GM12878 (cell line): ENCODE measurements at regions not wholly inside any gene's neighbourhood (a gene's known extent, or its start where the extent isn't known, plus 50 kb on each side); places are given as distances from the start of the nearest gene placed in this dataset.

Experiments
- ATAC-seq: fragments of 200-7000 bp; cut with Tn5 transposase; 3 replicates; pipeline ENCODE4 v1.9.1; 2020; ENCODE audit warnings: mild to moderate bottlenecking, moderate library complexity
- BruUV-seq: library from RNA; stranded (reverse); fragments of 400-500 nt; replicated peaks from 2 replicates; lab custom pipeline; 2021; lab: Mats Ljungman, UMichigan
- CTCF ChIA-PET: fragments of 300-600 bp; sonication (Branson Sonifier 250); formaldehyde crosslinking; extraction: SDS; loops from one replicate; lab custom pipeline; 2021; ENCODE audit warnings: inconsistent platforms; lab: Yijun Ruan, JAX
- POLR2A ChIA-PET: fragments of 350-600 bp; formaldehyde crosslinking; extraction: SDS; loops from one replicate; lab custom pipeline; 2021; ENCODE audit warnings: inconsistent platforms; lab: Charles Lee
- RAD21 ChIA-PET: fragments of 300-600 bp; sonication (Branson Sonifier 250); formaldehyde crosslinking; loops from one replicate; lab custom pipeline; 2023; ENCODE audit warnings: antibody characterized with exemption; ENCODE audit not compliant: unreplicated experiment; lab: Charles Lee
- SMC1A ChIA-PET: fragments of 300-600 bp; sonication (Branson Sonifier 250); formaldehyde crosslinking; loops from one replicate; lab custom pipeline; 2023; ENCODE audit not compliant: unreplicated experiment, uncharacterized antibody; lab: Charles Lee
- DNase-seq: peaks from one replicate; pipeline ENCODE4 v3.0.0-alpha.2; 2011; ENCODE audit warnings: low read depth, low spot score
- FAIRE-seq: peaks from 3 replicates; lab custom pipeline; 2011; peaks lifted over from hg19 to GRCh38; lab: Jason Lieb, UNC
- H2AFZ ChIP-seq: 2 replicates; pipeline ENCODE4 v1.6.0; 2011; ENCODE audit warnings: low read depth, low read length, control low read depth; ENCODE audit not compliant: control insufficient read depth
- H3K27ac ChIP-seq: 2 replicates; pipeline ENCODE4 v1.5.1; 2011; ENCODE audit warnings: control low read depth; ENCODE audit not compliant: control insufficient read depth, insufficient read depth
- H3K27me3 ChIP-seq, 2 experiments: replicated peaks in 1 of 2; 2 replicates each; pipeline versions ENCODE4 v1.6.0 to v1.6.1; 2011; ENCODE audit warnings: low read length in 1 of 2; ENCODE audit not compliant: control insufficient read depth in 2 of 2, insufficient read depth in 2 of 2
- H3K36me3 ChIP-seq, 2 experiments: 2 replicates each; pipeline ENCODE4 v1.5.1; 2011; ENCODE audit warnings: low read length in 1 of 2; ENCODE audit not compliant: control insufficient read depth in 2 of 2, insufficient read depth in 2 of 2
- H3K4me1 ChIP-seq: 2 replicates; pipeline ENCODE4 v1.6.1; 2011; ENCODE audit warnings: mild to moderate bottlenecking, low read length, moderate library complexity, mixed read lengths; ENCODE audit not compliant: control insufficient read depth, insufficient read depth
- H3K4me2 ChIP-seq: 2 replicates; pipeline ENCODE4 v1.6.0; 2011; ENCODE audit warnings: control low read depth; ENCODE audit not compliant: control insufficient read depth, insufficient read depth
- H3K4me3 ChIP-seq: fragments of 200-600 bp; sonication (generic); 2 replicates; pipeline ENCODE4 v1.5.1; 2016
- H3K79me2 ChIP-seq: 2 replicates; pipeline ENCODE4 v1.6.0; 2011; ENCODE audit warnings: low read length; ENCODE audit not compliant: control insufficient read depth, insufficient read depth
- H3K9ac ChIP-seq: 2 replicates; pipeline ENCODE4 v1.8.0; 2011; ENCODE audit warnings: low read length, control low read depth, mixed read lengths; ENCODE audit not compliant: control insufficient read depth, insufficient read depth
- H3K9me3 ChIP-seq: replicated peaks from 3 replicates; pipeline ENCODE4 v1.5.1; 2011; ENCODE audit warnings: mild to moderate bottlenecking, low read length; ENCODE audit not compliant: control insufficient read depth, insufficient read depth
- H4K20me1 ChIP-seq: 2 replicates; pipeline ENCODE4 v1.6.0; 2011; ENCODE audit not compliant: control insufficient read depth, insufficient read depth
- CTCF ChIP-seq, 3 experiments: IDR thresholded peaks in 2 of 3; conservative IDR thresholded peaks in 1 of 3; 2 replicates each; pipeline ENCODE4 v1.5.1; 2011; ENCODE audit warnings: low read depth in 3 of 3, low read length in 3 of 3, mild to moderate bottlenecking in 3 of 3, control low read depth in 2 of 3, moderate library complexity in 2 of 3, inconsistent platforms in 1 of 3, mixed read lengths in 1 of 3; ENCODE audit not compliant: control insufficient read depth in 2 of 3, insufficient read depth in 1 of 3; ENCODE audit errors: extremely low read depth in 1 of 3
- CUX1 ChIP-seq: IDR thresholded peaks from 2 replicates; pipeline ENCODE4 v1.6.1; 2012; ENCODE audit warnings: improper control_type of control experiment, low read depth, low read length; ENCODE audit not compliant: insufficient replicate concordance
- NFXL1 ChIP-seq: fragments of 450-650 bp; IDR thresholded peaks from 2 replicates; pipeline ENCODE4 v1.6.1; 2017; ENCODE audit warnings: antibody characterized with exemption, mild to moderate bottlenecking, borderline replicate concordance
- RAD21 ChIP-seq: IDR thresholded peaks from 2 replicates; pipeline ENCODE4 v1.6.1; 2011; ENCODE audit warnings: mild to moderate bottlenecking, low read depth, low read length, moderate library complexity; ENCODE audit not compliant: insufficient read depth
- SMC3 ChIP-seq: IDR thresholded peaks from 2 replicates; pipeline ENCODE4 v1.6.1; 2011; ENCODE audit warnings: low read length, improper control_type of control experiment, borderline replicate concordance
- WGBS: methylation state at CpG from one replicate; pipeline ENCODE4 v1.1.6; 2016; ENCODE audit warnings: low lambda C conversion rate; ENCODE audit not compliant: insufficient replicate concordance, insufficient coverage; ENCODE audit errors: missing lambda C conversion rate; 5-methylcytosine and 5-hydroxymethylcytosine counted together
- in situ Hi-C: fragments of 300-500 bp; cut with MboI; formaldehyde crosslinking; loops from 9 replicates; pipeline ENCODE4 v1.14.3; 2018; ENCODE audit warnings: mixed read lengths
- intact Hi-C: fragments of 100-400 bp; cut with micrococcal nuclease; formaldehyde crosslinking; loops from one replicate; pipeline ENCODE4 v1.14.2; 2022; ENCODE audit not compliant: unreplicated experiment

DNA sequence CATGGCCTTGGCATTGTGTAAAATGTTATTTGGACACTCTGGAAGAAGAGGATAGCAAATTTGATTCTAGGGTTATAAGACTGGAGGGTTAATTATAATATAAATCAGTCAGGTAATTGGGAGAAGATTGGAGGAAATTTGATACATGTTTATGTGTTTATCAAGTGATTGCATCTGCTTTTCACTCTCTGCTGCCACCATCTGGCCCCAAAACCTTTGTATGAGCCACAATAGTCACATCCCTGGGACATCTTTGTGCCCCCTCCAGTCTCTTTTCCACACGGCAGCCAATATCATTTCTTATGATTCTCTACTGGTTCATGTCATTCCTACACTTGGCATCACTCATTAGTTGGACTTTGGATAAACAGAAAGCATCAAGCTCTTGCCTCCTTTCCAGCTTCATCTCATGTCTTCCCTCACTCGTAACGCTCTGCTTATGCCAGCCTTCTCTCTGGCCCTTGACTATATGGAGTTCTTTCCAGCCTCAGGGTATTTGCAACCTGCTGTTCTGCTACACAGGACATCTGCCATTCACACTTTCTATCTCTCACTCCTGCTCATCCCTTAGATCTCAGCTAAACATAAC is 602.3 kb upstream of the SUCLG2 start:
- Histone ChIP-seq H2AFZ (no peak overlapping the region), H3K9ac (no peak overlapping the region), H3K79me2 (no peaks in the 10 kb centered on the region), H3K27me3 (no peaks in the 10 kb centered on the region), H3K36me3 (no peaks in the 10 kb centered on the region), H3K4me2 (no peak overlapping the region), H4K20me1 (no peaks in the 10 kb centered on the region), H3K4me1 (no peaks in the 10 kb centered on the region), H3K9me3 (no peaks in the 10 kb centered on the region), H3K4me3 (no peak overlapping the region), H3K27ac (no peak overlapping the region)
- POLR2A ChIA-PET: no interaction called here
- RAD21 ChIA-PET: no interaction called here
- no peak for DNase-seq
- in situ Hi-C loops (no loop called here), intact Hi-C loops (no loop called here)
- SMC1A ChIA-PET: no interaction called here
- no peak for FAIRE-seq
- TF ChIP-seq CTCF (IDR thresholded peaks at IDR 0.05 in 2 of 3, conservative IDR thresholded peaks at IDR 0.05 in 1 of 3; ENCODE audit: control insufficient read depth in 2 of 3, extremely low read depth in 1 of 3, insufficient read depth in 1 of 3, low read depth in 3 of 3, low read length in 3 of 3) (peak; percentile 20 to 28 (median 24); a peak in 3 of 6 replicates), CUX1 (no peak), SMC3 (0 out of 2 replicates have a peak, but pooled peaks have one; percentile 25), NFXL1 (no peak), RAD21 (0 out of 2 replicates have a peak, but pooled peaks have one; percentile 18)
- CTCF ChIA-PET: no interaction called here
- no TSS peak for BruUV-seq
- 60% methylated on average over 3 of the region's 3 CpGs for WGBS
- no peak for ATAC-seq
